ENCODE measurements at regions not wholly inside any gene's neighbourhood (a gene's known extent, or its start where the extent isn't known, plus 50 kb on each side); places are given as distances from the start of the nearest gene placed in this dataset.
A peak's percentile ranks its signal among the peaks of the same experiment; 100 is the strongest.

GRCh38 chr15:101124731-101125451 lies 127.0 kb downstream of the CHSY1 start:
- DNase-seq (ENCODE audit: low read depth in 2 of 2): no peak

DNA sequence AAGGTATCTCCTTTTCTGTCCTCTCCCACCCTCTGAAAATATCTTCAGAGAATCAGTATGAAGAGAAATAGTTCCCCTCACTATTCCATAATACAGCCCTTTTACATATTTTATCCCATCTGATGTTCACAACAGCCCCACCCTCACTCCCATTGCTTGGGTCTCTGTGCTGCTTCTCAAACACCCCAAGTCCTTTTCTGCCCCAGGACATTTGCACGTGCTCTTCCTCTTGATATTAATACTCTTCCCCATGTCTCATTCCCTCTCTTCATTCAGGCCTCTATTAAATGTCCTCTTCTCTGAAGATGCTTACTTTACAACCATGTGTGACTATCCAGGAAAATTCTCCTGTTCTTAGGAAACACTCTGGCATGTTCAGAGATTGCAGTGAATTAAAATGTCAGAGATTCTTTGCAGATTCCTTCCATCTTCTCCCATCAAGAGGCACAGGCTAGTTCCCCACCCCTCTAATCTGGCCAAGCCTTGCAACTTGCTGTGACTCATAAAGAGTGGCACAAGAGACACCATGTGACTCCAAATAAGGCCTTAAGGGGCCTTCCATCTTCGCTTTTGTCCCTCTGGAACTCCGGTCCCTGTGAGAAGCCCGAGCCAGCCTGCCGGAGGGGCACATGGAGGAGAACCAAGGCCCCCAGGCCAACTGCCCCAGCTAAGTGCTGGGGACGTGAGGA lies 128.5 kb downstream of the CHSY1 start:
- DNase-seq (ENCODE audit: low read depth in 2 of 2): no peak

- DNase-seq (ENCODE audit: low read depth in 2 of 2): no peak
Observed at GRCh38 chr15:101122806-101123205, 129.0 kb downstream of the CHSY1 start.

DNA sequence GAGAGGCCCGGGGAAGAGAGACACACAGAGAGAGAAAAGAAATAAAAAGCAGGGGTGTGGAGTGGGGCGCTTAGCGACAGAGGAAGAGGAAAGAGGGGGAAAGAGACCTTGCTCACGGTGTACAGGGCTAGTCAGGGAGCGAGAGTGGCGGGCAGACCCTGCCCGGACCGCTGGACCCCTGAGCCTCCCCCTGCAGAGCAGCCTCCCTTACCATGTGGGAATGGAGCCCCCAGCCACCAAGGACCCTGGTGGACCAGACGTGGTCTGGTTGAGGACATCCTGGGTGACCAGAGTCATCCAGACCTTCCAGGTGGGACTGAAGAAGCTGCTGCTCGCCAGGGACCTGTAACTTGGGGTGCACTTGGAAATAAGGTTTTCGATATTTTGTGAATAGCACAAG lies 129.6 kb downstream of the CHSY1 start:
- no peak for DNase-seq (ENCODE audit: low read depth in 2 of 2)

GRCh38 chr15:101121511-101122090 lies 130.2 kb downstream of the CHSY1 start:
- peak; percentile 32 for DNase-seq (ENCODE audit: low read depth in 2 of 2)

- DNase-seq (ENCODE audit: low read depth in 2 of 2): no peak
Observed at GRCh38 chr15:101120987-101121386, 130.9 kb downstream of the CHSY1 start.

GRCh38 chr15:101120473-101120872 lies 131.4 kb downstream of the CHSY1 start:
- DNase-seq (ENCODE audit: low read depth in 2 of 2): no peak
